Loucy (cell line): ENCODE measurements at regions not wholly inside any gene's neighbourhood (a gene's known extent, or its start where the extent isn't known, plus 50 kb on each side); places are given as distances from the start of the nearest gene placed in this dataset.

ENCODE experiments used
- H2AFZ ChIP-seq: fragments of 200-600 bp; sonication (generic); 2 replicates; pipeline ENCODE4 v1.6.0; 2016; ENCODE audit warnings: antibody characterized with exemption, mild to moderate bottlenecking, low read length, moderate library complexity
- H3F3A ChIP-seq: fragments of 200-600 bp; 2 replicates; pipeline ENCODE4 v1.6.0; 2016; ENCODE audit warnings: antibody characterized with exemption, low read depth, mild to moderate bottlenecking
- H3K27me3 ChIP-seq: fragments of 200-600 bp; sonication (generic); 2 replicates; pipeline ENCODE4 v1.6.1; 2014; ENCODE audit warnings: low read length, mild to moderate bottlenecking; ENCODE audit not compliant: insufficient read depth, poor library complexity, severe bottlenecking
- H3K36me3 ChIP-seq: fragments of 200-600 bp; sonication (generic); 2 replicates; pipeline ENCODE4 v1.6.1; 2016; ENCODE audit warnings: low read length; ENCODE audit not compliant: insufficient read depth
- H3K4me1 ChIP-seq: fragments of 200-600 bp; sonication (generic); 2 replicates; pipeline ENCODE4 v1.5.1; 2014; ENCODE audit warnings: low read length, mild to moderate bottlenecking; ENCODE audit not compliant: insufficient read depth, poor library complexity, severe bottlenecking
- H3K4me2 ChIP-seq: fragments of 200-600 bp; sonication (generic); 2 replicates; pipeline ENCODE4 v1.6.0; 2014; ENCODE audit warnings: antibody characterized with exemption, low read length, low read depth, mild to moderate bottlenecking; ENCODE audit not compliant: poor library complexity, severe bottlenecking
- H3K4me3 ChIP-seq: fragments of 200-600 bp; sonication (generic); 2 replicates; pipeline ENCODE4 v1.5.1; 2014; ENCODE audit warnings: low read length, mild to moderate bottlenecking, mixed read lengths; ENCODE audit not compliant: poor library complexity, severe bottlenecking
- H3K79me2 ChIP-seq: fragments of 200-600 bp; sonication (generic); 2 replicates; pipeline ENCODE4 v1.6.1; 2014; ENCODE audit warnings: low read length; ENCODE audit not compliant: insufficient read depth
- H3K9ac ChIP-seq: fragments of 200-600 bp; sonication (generic); 2 replicates; pipeline ENCODE4 v1.6.0; 2014; ENCODE audit warnings: mild to moderate bottlenecking, low read depth, low read length, moderate library complexity; ENCODE audit not compliant: poor library complexity, severe bottlenecking
- H3K9me2 ChIP-seq: fragments of 200-600 bp; sonication (generic); replicated peaks from 2 replicates; pipeline ENCODE4 v1.6.1; 2016; ENCODE audit warnings: low read depth, low read length, mixed read lengths
- H3K9me3 ChIP-seq: fragments of 200-600 bp; sonication (generic); 2 replicates; pipeline ENCODE4 v1.6.1; 2014; ENCODE audit warnings: mild to moderate bottlenecking, antibody characterized with exemption, low read length, low read depth; ENCODE audit not compliant: insufficient read depth
- H4K20me1 ChIP-seq: fragments of 200-600 bp; sonication (generic); 2 replicates; pipeline ENCODE4 v1.6.0; 2014; ENCODE audit warnings: antibody characterized with exemption, low read length, mild to moderate bottlenecking; ENCODE audit not compliant: insufficient read depth, poor library complexity, severe bottlenecking
- CTCF ChIP-seq: fragments of 200-600 bp; sonication (generic); conservative IDR thresholded peaks from 2 replicates; pipeline ENCODE4 v1.5.1; 2014; ENCODE audit warnings: mild to moderate bottlenecking, antibody characterized with exemption, low read length
- EZH2phosphoT487 ChIP-seq: fragments of 200-600 bp; IDR thresholded peaks from 2 replicates; pipeline ENCODE4 v1.6.1; 2018; ENCODE audit warnings: antibody characterized with exemption, mild to moderate bottlenecking, moderate library complexity, borderline replicate concordance

- H4K20me1 ChIP-seq = no peaks in the 10 kb centered on the region
- no peak overlapping the region for H3K4me3 ChIP-seq
- no peaks in the 10 kb centered on the region for H3K36me3 ChIP-seq
- no peaks in the 10 kb centered on the region for H3F3A ChIP-seq
- H3K9me3 ChIP-seq = no peaks in the 10 kb centered on the region
- no peaks in the 10 kb centered on the region for H3K4me1 ChIP-seq
- H3K4me2 ChIP-seq = no peak overlapping the region
- TF ChIP-seq CTCF = no peak
- no peak for TF ChIP-seq EZH2phosphoT487
- H3K27me3 ChIP-seq = no peaks in the 10 kb centered on the region
- no peaks in the 10 kb centered on the region for H3K9me2 ChIP-seq
- H3K79me2 ChIP-seq = no peaks in the 10 kb centered on the region
- H2AFZ ChIP-seq = no peak overlapping the region
- H3K9ac ChIP-seq = no peak overlapping the region
These were observed 103.7 kb downstream of the BARHL2 start for GRCh38 chr1:90613371-90613770.

GRCh38 chr1:90612033-90612432 lies 105.1 kb downstream of the BARHL2 start:
- TF ChIP-seq EZH2phosphoT487 = no peak
- TF ChIP-seq CTCF = no peak
- Histone ChIP-seq H3K9ac (no peak overlapping the region), H3F3A (no peaks in the 10 kb centered on the region), H3K4me1 (no peaks in the 10 kb centered on the region), H3K4me2 (no peak overlapping the region), H3K79me2 (no peaks in the 10 kb centered on the region), H2AFZ (no peak overlapping the region), H3K9me3 (no peaks in the 10 kb centered on the region), H3K4me3 (no peak overlapping the region), H3K9me2 (no peaks in the 10 kb centered on the region), H3K27me3 (no peaks in the 10 kb centered on the region), H4K20me1 (no peaks in the 10 kb centered on the region), H3K36me3 (no peaks in the 10 kb centered on the region)

GRCh38 chr1:90607736-90608135 lies 109.4 kb downstream of the BARHL2 start:
- Histone ChIP-seq H2AFZ (no peak overlapping the region), H3K9ac (no peak overlapping the region)

More at GRCh38 chr1:90607736-90608135, 109.4 kb downstream of the BARHL2 start:
- TF ChIP-seq EZH2phosphoT487 (no peak), CTCF (no peak)
- no peaks in the 10 kb centered on the region for H3K9me3 ChIP-seq
- H3K4me2 ChIP-seq = no peak overlapping the region
- H4K20me1 ChIP-seq = no peaks in the 10 kb centered on the region
- H3K79me2 ChIP-seq = no peaks in the 10 kb centered on the region
- H3K9me2 ChIP-seq = no peaks in the 10 kb centered on the region
- H3K4me1 ChIP-seq = no peaks in the 10 kb centered on the region
- H3K4me3 ChIP-seq = no peak overlapping the region
- H3K27me3 ChIP-seq = no peaks in the 10 kb centered on the region
- H3K36me3 ChIP-seq = no peaks in the 10 kb centered on the region
- no peaks in the 10 kb centered on the region for H3F3A ChIP-seq
